Peyer's patch (tissue), 4 donors: ENCODE measurements at regions not wholly inside any gene's neighbourhood (a gene's known extent, or its start where the extent isn't known, plus 50 kb on each side); places are given as distances from the start of the nearest gene placed in this dataset.

Experiments used
- DNase-seq, 3 donors: peaks; one replicate each; pipeline ENCODE4 v3.0.0-alpha.2; 2017 to 2019
- H3K27ac ChIP-seq, 4 donors: fragments of 200-600 bp; sonication (generic); one replicate each; pipeline ENCODE4 v1.5.1; 2016 to 2019
- H3K27me3 ChIP-seq, 2 donors: fragments of 200-600 bp; sonication (generic); one replicate each; pipeline ENCODE4 v1.5.1; 2019
- H3K36me3 ChIP-seq, 3 donors: fragments of 200-600 bp; sonication (generic); one replicate each; pipeline ENCODE4 v1.5.1; 2016 to 2019
- H3K4me1 ChIP-seq, 4 donors: fragments of 200-600 bp; sonication (generic); one replicate each; pipeline ENCODE4 v1.5.1; 2016 to 2019
- H3K4me3 ChIP-seq, 4 donors: fragments of 200-600 bp; sonication (generic); 1 replicate in 3 of 4; 2 replicates in 1 of 4; pipeline ENCODE4 v1.5.1; 2016 to 2019; ENCODE audit warnings: mild to moderate bottlenecking in 1 of 4
- H3K9me3 ChIP-seq, 4 donors: fragments of 200-600 bp; sonication (generic); one replicate each; pipeline ENCODE4 v1.5.1; 2016 to 2019; ENCODE audit warnings: mild to moderate bottlenecking in 1 of 4
- POLR2A ChIP-seq, 2 donors: fragments of 450-650 bp; IDR thresholded peaks; one replicate each; pipeline ENCODE4 v1.5.1; 2017; ENCODE audit warnings: antibody characterized with exemption in 2 of 2, mild to moderate bottlenecking in 2 of 2, moderate library complexity in 2 of 2
- TF ChIP-seq, protein P1 (sequence below), 6 experiments: fragments of 450-650 bp in 4 of 6; fragments of 200-600 bp in 2 of 6; sonication (generic) in 1 of 6; IDR thresholded peaks; one replicate each; pipeline ENCODE4 v1.5.1; 2017 to 2019; ENCODE audit warnings: antibody characterized with exemption in 6 of 6, mild to moderate bottlenecking in 3 of 6, moderate library complexity in 1 of 6

DNA sequence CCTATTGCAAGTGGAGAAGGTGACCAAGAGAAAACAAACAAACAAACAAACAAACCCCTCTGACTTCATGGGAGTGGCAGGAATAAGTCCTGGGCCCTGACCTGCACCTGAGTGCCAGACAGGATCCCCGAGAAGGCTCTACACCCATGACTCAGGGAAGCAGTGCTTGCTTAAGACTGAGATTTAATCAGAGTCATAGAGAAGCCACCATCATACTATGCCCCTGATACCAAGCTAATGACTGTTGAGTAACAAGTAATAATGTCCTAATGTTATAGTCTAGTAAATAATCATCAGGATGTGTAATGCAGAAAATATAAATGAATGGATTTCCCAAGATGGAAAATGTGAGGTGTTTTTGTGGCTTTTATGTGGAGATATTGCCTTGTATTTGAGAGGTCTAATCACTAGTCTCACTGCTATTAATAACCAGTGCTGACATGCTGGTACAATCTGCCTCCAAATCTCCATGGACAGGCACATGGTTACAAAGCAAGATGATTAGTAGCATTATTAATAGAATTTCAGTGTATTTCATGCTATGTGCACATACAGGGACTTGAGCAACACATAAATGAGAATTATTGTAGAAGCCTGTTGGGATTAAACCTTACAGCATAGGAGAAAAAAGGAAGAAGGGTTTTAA lies 1290.9 kb downstream of the MRPL39 start:
- peaks cover 0 to 4% (median 0%) of the 10 kb centered on the region in 4 donors for H3K9me3 ChIP-seq
- no peak overlapping the region for H3K27ac ChIP-seq
- no peaks in the 10 kb centered on the region for H3K27me3 ChIP-seq

DNA sequence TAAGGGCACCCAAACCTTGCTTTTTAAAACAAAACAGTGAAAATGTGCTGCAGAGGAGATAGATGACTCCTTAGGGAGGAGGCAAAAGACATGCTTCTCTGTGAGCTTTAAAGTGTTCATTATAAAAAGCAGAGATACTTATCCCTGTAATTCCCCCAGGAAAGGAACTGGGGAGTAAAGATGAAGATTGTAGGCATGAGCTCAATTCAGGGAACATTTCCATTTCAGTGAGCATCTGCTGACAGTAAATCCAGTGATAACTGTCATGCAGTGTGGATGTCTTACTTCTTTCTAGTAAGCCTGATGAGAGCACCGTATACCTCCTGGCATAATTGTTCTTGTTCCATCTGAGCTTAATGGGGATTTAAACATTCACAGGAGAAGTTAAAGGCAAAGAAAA lies 1296.5 kb downstream of the MRPL39 start:
- Histone ChIP-seq H3K36me3 (no peaks in the 10 kb centered on the region), H3K27ac (no peak overlapping the region), H3K4me1 (no peaks in the 10 kb centered on the region), H3K9me3 (peaks cover 0 to 4% (median 0%) of the 10 kb centered on the region in 4 donors), H3K27me3 (no peaks in the 10 kb centered on the region), H3K4me3 (no peak overlapping the region)
- DNase-seq = no peak
- TF ChIP-seq POLR2A (IDR thresholded peaks at IDR 0.05) = no peak
- TF ChIP-seq, protein P1, sequence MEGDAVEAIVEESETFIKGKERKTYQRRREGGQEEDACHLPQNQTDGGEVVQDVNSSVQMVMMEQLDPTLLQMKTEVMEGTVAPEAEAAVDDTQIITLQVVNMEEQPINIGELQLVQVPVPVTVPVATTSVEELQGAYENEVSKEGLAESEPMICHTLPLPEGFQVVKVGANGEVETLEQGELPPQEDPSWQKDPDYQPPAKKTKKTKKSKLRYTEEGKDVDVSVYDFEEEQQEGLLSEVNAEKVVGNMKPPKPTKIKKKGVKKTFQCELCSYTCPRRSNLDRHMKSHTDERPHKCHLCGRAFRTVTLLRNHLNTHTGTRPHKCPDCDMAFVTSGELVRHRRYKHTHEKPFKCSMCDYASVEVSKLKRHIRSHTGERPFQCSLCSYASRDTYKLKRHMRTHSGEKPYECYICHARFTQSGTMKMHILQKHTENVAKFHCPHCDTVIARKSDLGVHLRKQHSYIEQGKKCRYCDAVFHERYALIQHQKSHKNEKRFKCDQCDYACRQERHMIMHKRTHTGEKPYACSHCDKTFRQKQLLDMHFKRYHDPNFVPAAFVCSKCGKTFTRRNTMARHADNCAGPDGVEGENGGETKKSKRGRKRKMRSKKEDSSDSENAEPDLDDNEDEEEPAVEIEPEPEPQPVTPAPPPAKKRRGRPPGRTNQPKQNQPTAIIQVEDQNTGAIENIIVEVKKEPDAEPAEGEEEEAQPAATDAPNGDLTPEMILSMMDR (IDR thresholded peaks at IDR 0.05) = no peak

More for the DNA sequence above, 1290.9 kb downstream of the MRPL39 start:
- TF ChIP-seq, protein P1 (IDR thresholded peaks at IDR 0.05) = no peak
- TF ChIP-seq POLR2A (IDR thresholded peaks at IDR 0.05) = no peak
- no peaks in the 10 kb centered on the region for H3K4me1 ChIP-seq
- no peak for DNase-seq
- no peaks in the 10 kb centered on the region for H3K36me3 ChIP-seq
- no peak overlapping the region for H3K4me3 ChIP-seq

DNA sequence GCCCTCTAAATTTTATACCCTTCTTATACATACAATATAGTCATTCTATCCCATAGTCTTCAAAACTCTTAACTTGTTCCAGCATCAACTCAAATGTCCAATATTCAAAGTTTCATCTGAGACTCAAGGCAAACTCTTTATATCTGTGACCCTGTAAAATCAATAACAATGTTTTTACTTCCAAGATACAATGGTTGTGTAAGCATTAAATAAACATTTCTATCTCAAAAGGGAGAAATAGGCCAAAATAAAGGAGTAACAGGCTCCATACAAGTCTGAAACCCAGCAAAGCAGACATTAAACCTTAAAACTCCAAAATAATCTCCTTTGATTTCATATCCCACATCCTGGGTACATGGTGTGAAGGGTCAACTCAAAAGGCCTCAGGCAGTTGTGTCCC lies 1299.1 kb downstream of the MRPL39 start:
- H3K4me1 ChIP-seq = no peaks in the 10 kb centered on the region
- H3K9me3 ChIP-seq = peaks cover 0 to 7% (median 0%) of the 10 kb centered on the region in 4 donors
- H3K4me3 ChIP-seq = no peak overlapping the region
- no peaks in the 10 kb centered on the region for H3K36me3 ChIP-seq
- TF ChIP-seq, protein P1 (IDR thresholded peaks at IDR 0.05) = no peak
- TF ChIP-seq POLR2A (IDR thresholded peaks at IDR 0.05) = no peak
- H3K27me3 ChIP-seq = no peaks in the 10 kb centered on the region
- no peak for DNase-seq
- no peak overlapping the region for H3K27ac ChIP-seq

DNA sequence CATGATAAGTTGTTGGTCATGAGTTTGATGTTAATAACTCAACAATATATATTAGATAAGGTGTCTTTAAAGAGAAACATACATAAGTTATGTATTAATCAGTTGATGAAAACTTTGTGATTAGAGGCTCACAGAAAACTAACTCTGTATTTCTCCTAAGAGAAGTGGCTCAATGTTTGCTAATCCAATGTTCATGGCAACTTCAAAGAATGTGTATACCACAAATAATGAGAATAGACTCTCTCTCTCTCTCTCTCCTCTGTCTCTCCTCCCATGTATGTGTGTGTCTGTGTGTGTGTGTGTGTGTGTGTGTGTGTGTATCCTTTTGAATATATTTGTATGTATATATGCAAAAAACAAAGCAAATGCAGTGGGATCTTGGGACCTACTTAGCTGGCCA lies 1304.9 kb downstream of the MRPL39 start:
- H3K4me1 ChIP-seq = no peaks in the 10 kb centered on the region
- H3K4me3 ChIP-seq = no peak overlapping the region
- H3K9me3 ChIP-seq = peaks cover 0 to 3% (median 0%) of the 10 kb centered on the region in 4 donors
- H3K27me3 ChIP-seq = no peaks in the 10 kb centered on the region
- no peaks in the 10 kb centered on the region for H3K36me3 ChIP-seq
- TF ChIP-seq, protein P1 (IDR thresholded peaks at IDR 0.05) = no peak
- TF ChIP-seq POLR2A (IDR thresholded peaks at IDR 0.05) = no peak
- no peak for DNase-seq
- H3K27ac ChIP-seq = no peak overlapping the region

DNA sequence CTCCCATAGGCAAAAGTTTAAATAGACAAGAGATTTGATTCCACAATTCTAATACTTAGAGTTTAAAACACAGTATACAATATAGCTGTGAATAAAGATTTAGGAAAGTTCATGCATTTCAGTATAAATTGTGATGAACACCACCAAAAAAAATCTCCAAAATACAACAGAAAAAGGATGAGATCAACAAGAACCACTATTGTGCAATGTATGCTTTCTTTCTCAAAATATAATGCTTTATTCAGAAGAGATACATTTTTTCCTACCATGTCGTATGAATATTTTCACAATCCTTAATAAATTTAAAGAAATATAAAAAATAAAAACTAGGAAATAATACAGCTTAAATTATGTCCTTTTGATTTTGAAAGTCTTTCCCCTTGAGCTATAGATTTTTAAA lies 1309.2 kb downstream of the MRPL39 start:
- no peak for DNase-seq
- Histone ChIP-seq H3K4me3 (no peak overlapping the region), H3K36me3 (no peaks in the 10 kb centered on the region), H3K27me3 (no peaks in the 10 kb centered on the region), H3K27ac (no peak overlapping the region), H3K9me3 (peaks cover 0 to 3% (median 0%) of the 10 kb centered on the region in 4 donors), H3K4me1 (no peaks in the 10 kb centered on the region)
- TF ChIP-seq, protein P1 (IDR thresholded peaks at IDR 0.05) = no peak
- no peak for TF ChIP-seq POLR2A (IDR thresholded peaks at IDR 0.05)
